H1 (cell line): ENCODE measurements at regions not wholly inside any gene's neighbourhood (a gene's known extent, or its start where the extent isn't known, plus 50 kb on each side); places are given as distances from the start of the nearest gene placed in this dataset.

ENCODE experiments used
- ATF2 ChIP-seq: IDR thresholded peaks from 2 replicates; pipeline ENCODE4 v1.6.1; 2012; ENCODE audit warnings: low read length, inconsistent platforms
- BACH1 ChIP-seq: IDR thresholded peaks from 2 replicates; pipeline ENCODE4 v1.6.1; 2012; ENCODE audit warnings: low read length, improper control_type of control experiment
- EGR1 ChIP-seq: IDR thresholded peaks from 2 replicates; pipeline ENCODE4 v1.6.1; 2011; ENCODE audit warnings: low read depth, low read length, borderline replicate concordance
- GTF2F1 ChIP-seq: IDR thresholded peaks from 2 replicates; pipeline ENCODE4 v1.6.1; 2012; ENCODE audit warnings: low read depth, low read length, improper control_type of control experiment, borderline replicate concordance
- NRF1 ChIP-seq: IDR thresholded peaks from 2 replicates; pipeline ENCODE4 v1.6.1; 2011; ENCODE audit warnings: mild to moderate bottlenecking, low read depth, low read length, improper control_type of control experiment
- SIN3A ChIP-seq, 2 experiments: IDR thresholded peaks in 1 of 2; conservative IDR thresholded peaks in 1 of 2; 2 replicates each; pipeline ENCODE4 v1.6.1; 2011 to 2012; ENCODE audit warnings: low read length in 2 of 2, improper control_type of control experiment in 1 of 2, low read depth in 1 of 2, mild to moderate bottlenecking in 1 of 2
- SP1 ChIP-seq: IDR thresholded peaks from 2 replicates; pipeline ENCODE4 v1.6.1; 2011; ENCODE audit warnings: low read depth, low read length
- YY1 ChIP-seq: IDR thresholded peaks from 2 replicates; pipeline ENCODE4 v1.6.1; 2011; ENCODE audit warnings: low read depth, mild to moderate bottlenecking, low read length

- no peak for TF ChIP-seq ATF2
- no peak for TF ChIP-seq SIN3A (conservative IDR thresholded peaks at IDR 0.05 in 1 of 2, IDR thresholded peaks at IDR 0.05 in 1 of 2; ENCODE audit: low read depth in 1 of 2, low read length in 2 of 2)
- TF ChIP-seq GTF2F1: no peak
- TF ChIP-seq SP1: no peak
- no peak for TF ChIP-seq BACH1
- TF ChIP-seq YY1: no peak
- no peak for TF ChIP-seq EGR1
- no peak for TF ChIP-seq NRF1
Measured at GRCh38 chr4:126658411-126658810, 974.3 kb upstream of the INTU start (continued).
